Panc1 (cell line): ENCODE measurements at regions not wholly inside any gene's neighbourhood (a gene's known extent, or its start where the extent isn't known, plus 50 kb on each side); places are given as distances from the start of the nearest gene placed in this dataset.

Experiments used
- CTCF ChIP-seq: fragments of 450-650 bp; IDR thresholded peaks from 2 replicates; pipeline ENCODE4 v1.5.1; 2017; ENCODE audit warnings: mild to moderate bottlenecking
- POLR2AphosphoS5 ChIP-seq: IDR thresholded peaks from 2 replicates; pipeline ENCODE4 v1.6.1; 2012; ENCODE audit warnings: mild to moderate bottlenecking, low read depth, low read length, moderate library complexity
- REST ChIP-seq, 2 experiments: IDR thresholded peaks; 2 replicates each; pipeline ENCODE4 v1.6.1; 2011 to 2012; ENCODE audit warnings: low read depth in 2 of 2, control low read depth in 1 of 2, low read length in 1 of 2, mild to moderate bottlenecking in 1 of 2, moderate library complexity in 1 of 2; ENCODE audit not compliant: insufficient read depth in 1 of 2

DNA sequence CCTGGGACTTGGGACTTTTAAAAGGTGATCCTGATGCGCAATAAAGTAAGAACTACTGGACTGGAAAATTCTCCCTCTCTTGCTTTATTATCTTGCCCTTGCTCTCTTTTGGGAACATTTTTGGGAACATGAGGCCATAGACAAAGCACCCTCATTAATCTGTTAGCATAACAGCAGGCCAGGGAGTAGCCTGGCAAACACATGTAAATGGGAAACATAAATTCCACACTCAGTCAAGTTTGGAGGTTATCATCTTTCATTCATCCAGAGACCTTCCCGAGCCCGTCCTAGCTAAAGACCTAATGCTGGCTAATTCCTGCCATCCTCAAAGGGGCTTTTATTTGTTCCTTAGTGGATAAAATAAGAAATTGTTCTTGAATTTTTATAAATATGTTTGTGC lies 162.8 kb upstream of the ARX start:
- TF ChIP-seq CTCF, result no peak
- TF ChIP-seq POLR2AphosphoS5, result no peak
- no peak for TF ChIP-seq REST (IDR thresholded peaks at IDR 0.05; ENCODE audit: insufficient read depth in 1 of 2, low read depth in 2 of 2, low read length in 1 of 2)
